Testis (tissue), 2 donors: ENCODE measurements at regions not wholly inside any gene's neighbourhood (a gene's known extent, or its start where the extent isn't known, plus 50 kb on each side); places are given as distances from the start of the nearest gene placed in this dataset.
"Not testable (repeated sequence)": the region's sequence is repeated elsewhere in the genome, so short reads cannot be mapped to it uniquely, and the experiment has no call there.

Experiments
- POLR2A ChIP-seq: fragments of 450-650 bp; IDR thresholded peaks from one replicate; pipeline ENCODE4 v1.6.1; 2017; ENCODE audit warnings: antibody characterized with exemption, mild to moderate bottlenecking, moderate library complexity
- TF ChIP-seq, protein P1 (sequence below), 3 experiments: fragments of 450-650 bp in 2 of 3; fragments of 200-600 bp in 1 of 3; sonication (generic) in 1 of 3; IDR thresholded peaks; one replicate each; pipeline ENCODE4 v1.5.1; 2016 to 2019; ENCODE audit warnings: antibody characterized with exemption in 3 of 3, mild to moderate bottlenecking in 2 of 3, moderate library complexity in 1 of 3

DNA sequence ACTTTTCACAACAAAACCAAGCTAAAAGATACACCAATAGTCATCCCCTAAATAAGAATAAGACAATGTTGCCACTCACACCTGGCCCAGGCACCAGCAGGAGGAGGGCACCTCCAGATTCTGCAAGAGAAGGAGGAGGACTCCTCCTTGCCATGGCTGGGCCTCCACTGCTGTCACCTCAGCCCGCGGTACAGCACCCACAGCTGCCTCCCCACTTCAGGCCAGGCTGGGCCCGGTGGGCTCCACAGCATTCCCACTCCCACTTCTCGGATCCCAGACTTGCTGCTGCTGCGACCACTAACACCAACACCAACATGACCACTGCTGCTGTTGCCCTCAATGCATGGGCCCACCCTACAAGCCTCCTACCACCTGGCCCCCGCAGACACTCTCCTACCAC, 95.3 kb upstream of the POTED start:
- TF ChIP-seq, protein P1, sequence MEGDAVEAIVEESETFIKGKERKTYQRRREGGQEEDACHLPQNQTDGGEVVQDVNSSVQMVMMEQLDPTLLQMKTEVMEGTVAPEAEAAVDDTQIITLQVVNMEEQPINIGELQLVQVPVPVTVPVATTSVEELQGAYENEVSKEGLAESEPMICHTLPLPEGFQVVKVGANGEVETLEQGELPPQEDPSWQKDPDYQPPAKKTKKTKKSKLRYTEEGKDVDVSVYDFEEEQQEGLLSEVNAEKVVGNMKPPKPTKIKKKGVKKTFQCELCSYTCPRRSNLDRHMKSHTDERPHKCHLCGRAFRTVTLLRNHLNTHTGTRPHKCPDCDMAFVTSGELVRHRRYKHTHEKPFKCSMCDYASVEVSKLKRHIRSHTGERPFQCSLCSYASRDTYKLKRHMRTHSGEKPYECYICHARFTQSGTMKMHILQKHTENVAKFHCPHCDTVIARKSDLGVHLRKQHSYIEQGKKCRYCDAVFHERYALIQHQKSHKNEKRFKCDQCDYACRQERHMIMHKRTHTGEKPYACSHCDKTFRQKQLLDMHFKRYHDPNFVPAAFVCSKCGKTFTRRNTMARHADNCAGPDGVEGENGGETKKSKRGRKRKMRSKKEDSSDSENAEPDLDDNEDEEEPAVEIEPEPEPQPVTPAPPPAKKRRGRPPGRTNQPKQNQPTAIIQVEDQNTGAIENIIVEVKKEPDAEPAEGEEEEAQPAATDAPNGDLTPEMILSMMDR (IDR thresholded peaks at IDR 0.05) = not testable (repeated sequence)
- TF ChIP-seq POLR2A = not testable (repeated sequence)
